SK-MEL-5 (cell line): ENCODE measurements at regions not wholly inside any gene's neighbourhood (a gene's known extent, or its start where the extent isn't known, plus 50 kb on each side); places are given as distances from the start of the nearest gene placed in this dataset.
"Not testable (repeated sequence)": the region's sequence is repeated elsewhere in the genome, so short reads cannot be mapped to it uniquely, and the experiment has no call there.

Experiments used
- DNase-seq: peaks from one replicate; pipeline ENCODE4 v3.0.0-alpha.2; 2016; ENCODE audit warnings: low read depth, low spot score
- in situ Hi-C: cut with HindIII; loops from 2 replicates; pipeline ENCODE4 v1.10.0; 2016; ENCODE audit warnings: low sequenced_read_pairs, high pct_unique_total_duplicates, low pct_unique_long_range_greater_than_20kb

DNA sequence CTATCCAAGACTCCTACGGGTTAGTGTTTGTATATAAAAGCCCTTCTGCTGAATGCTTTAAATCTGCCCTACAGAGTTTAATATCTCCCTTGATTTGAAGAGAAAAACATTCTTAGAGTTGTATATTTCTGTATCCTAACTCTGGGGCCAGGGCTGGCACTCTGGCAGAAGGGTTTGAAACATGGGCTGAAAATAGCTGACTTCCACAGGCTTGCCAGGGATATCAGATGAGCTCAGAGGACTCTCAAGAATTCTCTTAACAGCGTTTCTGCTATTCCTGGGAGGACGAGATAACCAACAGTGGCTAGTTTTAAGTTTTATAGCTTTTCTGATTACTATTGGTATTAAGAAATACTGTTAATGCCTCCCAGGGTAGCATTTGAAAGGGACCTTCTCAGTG, 127.5 kb downstream of the LIG4 start:
- DNase-seq: no peak
- in situ Hi-C loops: no loop called here

DNA sequence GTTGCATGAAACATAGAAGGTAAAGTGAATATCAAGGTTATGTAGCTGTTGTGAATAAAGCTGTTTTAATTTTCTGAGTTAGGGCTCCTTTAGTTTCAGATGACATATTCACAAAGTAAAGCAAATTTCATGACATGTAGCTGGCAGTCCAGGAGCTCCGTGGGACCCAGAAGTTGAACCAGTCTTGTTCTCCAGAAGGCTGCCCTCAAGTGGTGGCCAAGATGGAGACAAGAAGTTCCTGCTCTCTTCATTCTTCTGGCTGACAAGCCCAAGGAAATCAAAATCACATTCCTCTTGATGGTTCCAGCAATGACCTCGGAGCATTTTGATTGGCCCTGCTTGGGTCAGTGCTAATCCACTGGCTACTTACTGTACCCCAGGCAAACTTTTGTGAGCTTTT, 128.7 kb downstream of the LIG4 start:
- peak; percentile 50 for DNase-seq
- in situ Hi-C loops: no loop called here

DNA sequence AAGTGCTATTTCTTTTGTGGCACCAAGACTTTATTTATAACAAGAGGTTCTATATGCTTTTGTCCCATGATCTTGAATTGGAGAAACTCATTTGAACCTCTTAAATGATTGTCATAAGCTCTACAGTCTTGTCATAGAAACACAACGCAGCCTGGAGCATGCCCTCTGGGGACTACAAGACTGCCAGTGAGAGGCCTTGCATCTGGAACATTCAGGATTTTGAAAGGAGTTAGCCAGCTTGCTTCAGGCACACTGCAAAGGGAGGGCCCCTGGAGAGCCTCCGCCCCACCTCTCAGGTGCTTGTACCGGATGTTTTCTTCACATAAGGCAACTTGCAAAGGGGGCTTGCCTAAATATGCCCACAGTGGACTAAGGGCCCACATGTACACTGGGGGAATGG, 130.5 kb downstream of the LIG4 start:
- DNase-seq: no peak
- in situ Hi-C loops: no loop called here

DNA sequence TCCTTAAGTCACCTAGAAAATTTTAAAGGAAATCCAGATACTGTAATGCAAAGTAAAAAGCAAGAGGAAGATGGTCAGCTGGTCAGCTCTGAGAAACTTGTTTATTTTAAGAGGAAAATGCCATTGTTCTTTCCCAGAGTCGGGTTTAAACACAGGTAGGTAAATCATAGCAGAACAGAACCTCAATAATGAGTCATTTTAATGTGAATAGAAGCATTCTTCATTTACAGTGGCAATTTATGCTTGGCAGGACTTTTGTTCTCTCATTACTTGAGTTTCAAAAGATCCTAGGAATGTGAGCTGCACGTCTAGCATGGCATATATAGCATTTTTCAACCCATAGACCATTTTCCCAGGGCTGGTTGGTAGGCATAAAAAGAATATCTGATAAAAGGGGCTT, 132.3 kb downstream of the LIG4 start:
- no peak for DNase-seq
- in situ Hi-C loops: no loop called here

DNA sequence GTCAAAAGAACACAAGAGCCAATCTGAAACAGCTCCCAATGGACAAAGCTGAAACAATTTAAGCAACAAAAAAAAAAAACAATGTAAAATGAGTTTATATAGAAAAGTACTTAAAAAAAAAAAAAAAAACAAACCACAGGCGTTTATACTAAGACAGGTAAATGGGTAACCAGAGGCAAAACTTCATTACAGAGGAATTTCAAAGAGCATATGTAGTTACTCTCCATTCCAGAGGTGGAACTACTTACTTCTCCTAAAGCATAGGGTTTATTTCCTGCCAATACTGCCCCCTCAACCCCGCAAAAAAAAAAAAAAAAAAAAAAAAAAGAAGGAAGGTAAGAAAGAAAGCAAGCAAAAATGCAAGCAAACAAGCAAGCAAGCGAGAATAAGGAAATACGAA, 132.9 kb downstream of the LIG4 start:
- in situ Hi-C loops: no loop called here
- no peak for DNase-seq

DNA sequence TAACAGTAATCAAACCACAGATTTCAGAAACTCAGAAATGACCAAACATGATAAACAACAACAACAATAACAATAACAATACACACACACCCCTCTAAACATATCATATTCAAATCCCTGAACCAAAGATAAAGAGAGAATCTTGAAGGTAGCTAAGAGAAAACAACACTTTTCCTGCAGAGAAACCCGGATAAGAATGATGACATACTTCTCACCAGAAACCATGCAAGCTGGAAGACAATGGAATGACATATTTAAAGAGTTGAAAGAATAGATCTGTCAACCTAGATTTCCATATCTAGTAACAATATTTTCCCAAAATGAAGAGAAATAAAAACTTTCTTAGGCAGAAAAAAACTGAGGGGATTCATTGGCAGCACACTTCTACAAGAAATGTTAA, 138.1 kb downstream of the LIG4 start:
- DNase-seq: no peak
- in situ Hi-C loops: no loop called here

DNA sequence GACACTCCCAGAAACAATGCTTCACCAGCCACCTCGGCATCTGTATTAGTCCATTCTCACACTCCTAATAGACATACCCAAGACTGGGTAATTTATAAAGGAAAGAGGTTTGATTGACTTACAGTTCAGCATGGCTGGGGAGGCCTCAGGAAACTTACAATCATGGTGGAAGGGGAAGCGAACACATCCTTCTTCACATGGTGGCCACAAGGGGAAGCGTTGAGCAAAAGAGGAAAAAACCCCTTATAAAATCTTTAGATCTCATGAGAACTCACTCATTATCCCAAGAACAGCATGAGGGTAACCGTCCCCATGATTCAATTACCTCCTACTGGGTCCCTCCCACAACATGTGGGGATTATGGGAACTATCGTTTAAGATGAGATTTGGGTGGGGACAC, 140.9 kb downstream of the LIG4 start:
- in situ Hi-C loops, DNase-seq: not testable (repeated sequence)

DNA sequence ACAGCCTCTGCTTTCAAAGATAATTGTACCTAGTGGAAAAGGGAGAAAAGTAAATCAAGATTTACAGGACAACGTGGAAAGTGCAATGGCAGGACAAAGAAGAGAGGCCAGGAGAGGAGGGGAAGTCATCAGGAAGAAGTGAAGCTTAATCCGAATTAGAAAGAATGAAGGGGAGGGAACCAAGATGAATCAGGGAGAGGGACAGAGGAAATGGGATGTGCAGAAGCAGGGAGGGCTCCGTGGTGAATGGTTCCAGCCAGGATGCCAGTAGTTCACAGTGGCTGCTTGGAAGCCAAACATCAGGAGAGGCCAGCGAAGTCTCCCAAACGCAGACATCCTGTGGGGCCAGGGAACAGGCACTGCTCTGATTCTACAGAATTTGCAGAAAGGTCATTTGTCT, 144.4 kb downstream of the LIG4 start:
- no peak for DNase-seq
- in situ Hi-C loops: no loop called here

DNA sequence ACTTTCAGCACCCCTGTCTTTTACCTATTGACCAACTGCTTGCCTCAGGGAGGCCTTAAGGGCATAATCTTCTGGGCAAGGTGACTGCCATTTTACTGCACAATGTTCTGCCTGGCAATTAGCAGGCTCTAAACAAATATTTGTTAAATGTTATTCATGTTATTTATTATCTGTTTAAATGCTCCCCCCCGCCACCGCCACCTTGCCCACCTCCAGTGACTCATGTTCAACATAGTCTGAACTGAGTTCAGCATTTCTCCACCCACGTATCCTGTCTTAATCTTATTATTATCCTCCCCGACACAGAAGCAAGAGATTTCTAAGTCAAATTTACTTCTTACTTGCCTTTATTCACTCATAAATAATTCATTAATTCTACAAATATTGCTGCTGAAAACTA, 144.8 kb downstream of the LIG4 start:
- no peak for DNase-seq
- in situ Hi-C loops: no loop called here

DNA sequence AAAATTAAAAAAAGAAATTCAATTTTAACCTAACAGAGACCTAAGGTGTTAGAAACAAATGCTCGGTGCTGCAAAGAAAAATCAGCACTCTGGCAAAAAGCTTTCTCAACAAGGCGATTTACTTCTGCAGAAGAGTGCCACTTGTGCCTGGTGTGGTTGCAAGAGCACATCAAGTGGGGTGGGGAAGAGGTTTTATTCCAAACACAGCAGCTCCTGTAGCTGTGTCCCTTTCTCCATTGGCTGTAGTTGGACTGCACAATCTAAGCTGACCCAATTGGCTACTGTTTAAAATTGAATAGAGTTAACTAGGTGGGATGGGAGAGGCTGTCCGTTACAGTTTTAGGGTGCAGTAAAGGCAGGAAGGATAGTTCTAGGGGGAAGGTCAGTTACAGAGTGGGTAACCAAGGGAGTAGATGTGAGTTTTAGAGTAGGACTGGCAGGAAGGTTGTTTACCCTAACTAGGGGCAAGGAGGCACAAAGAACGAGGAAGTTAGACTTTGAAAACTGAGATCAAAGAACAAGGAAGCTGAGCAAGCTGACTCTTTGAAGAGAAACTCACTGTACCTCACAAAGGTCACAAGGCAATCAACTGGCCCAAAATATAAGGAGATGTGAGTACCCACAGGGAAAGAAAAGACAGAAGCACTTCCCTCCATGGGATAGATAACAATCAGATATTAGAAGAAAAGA, 145.7 kb downstream of the LIG4 start:
- in situ Hi-C loops: no loop called here
- DNase-seq: no peak

DNA sequence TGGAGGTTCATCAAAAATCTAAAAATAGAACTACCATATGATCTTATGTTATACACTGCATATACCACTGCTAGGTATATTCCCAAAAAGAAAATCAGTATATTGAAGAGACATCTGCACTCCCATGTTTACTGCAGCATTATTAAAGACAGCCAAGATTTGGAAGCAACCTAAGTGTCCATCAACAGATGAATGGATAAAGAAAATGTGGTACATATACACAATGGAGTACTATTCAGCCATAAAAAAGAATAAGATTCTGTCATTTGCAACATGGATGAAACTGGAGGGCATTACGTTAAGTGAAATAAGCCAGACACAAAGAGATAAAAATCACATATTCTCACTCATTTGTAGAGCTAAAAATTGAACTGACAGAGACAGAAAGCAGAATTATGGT, 151.0 kb downstream of the LIG4 start:
- in situ Hi-C loops, DNase-seq: not testable (repeated sequence)

DNA sequence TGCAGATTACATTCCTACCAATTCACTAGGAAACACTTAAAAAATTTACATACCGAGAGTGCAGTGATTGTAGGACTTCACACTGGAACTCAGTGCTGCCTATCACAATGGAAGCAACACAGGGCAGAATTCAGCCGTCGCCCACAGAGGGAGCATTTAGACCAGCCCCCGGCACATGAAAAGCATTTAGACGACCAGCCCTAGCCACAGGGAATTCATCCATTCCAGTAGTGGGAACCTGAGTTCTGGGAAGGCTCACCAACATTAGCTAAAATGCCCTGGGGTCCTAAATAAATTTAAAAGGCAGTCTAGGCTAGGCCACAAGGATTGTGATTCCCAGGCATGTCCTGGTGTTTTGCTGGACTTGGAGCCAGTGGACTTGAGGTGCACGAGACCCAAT, 155.2 kb downstream of the LIG4 start:
- in situ Hi-C loops: no loop called here
- DNase-seq: no peak

DNA sequence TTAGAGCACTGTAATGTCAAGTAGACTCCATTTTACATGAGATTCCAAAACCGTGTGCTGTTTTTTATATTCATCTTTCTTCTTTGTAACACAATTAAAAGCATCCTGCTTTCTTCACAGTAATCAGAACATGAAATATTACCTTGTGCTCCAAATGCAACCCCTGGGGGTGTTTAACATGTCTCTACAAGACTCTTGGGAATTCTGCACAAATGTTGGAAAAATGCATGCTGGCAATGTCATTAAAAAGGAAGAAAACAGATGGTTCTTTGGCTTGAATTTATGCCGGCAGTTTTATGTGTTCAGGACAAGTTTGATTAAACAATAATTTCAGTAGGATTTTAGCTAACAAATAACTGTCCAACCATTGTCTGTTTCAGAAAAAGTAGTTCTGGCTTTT, 159.1 kb downstream of the LIG4 start:
- in situ Hi-C loops: no loop called here
- no peak for DNase-seq

DNA sequence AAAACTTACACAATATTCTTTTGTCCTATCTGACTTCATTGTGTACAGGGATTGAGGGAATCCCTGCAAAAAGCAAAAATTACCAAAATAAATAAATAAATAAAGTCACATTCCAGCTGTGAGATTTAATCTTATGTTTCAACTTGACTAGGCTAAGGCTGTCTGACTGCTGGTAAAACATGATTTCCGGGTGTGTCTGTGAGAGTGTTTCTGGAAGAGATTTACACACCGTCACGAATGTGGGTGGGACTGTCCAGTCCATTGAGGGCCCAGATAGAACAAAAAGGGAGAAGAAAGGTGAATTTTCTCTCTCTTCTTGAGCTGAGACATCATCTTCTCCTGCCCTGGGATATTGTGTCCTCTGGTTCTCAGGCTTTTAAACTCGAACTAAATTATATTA, 166.1 kb downstream of the LIG4 start:
- DNase-seq: no peak
- in situ Hi-C loops: no loop called here

DNA sequence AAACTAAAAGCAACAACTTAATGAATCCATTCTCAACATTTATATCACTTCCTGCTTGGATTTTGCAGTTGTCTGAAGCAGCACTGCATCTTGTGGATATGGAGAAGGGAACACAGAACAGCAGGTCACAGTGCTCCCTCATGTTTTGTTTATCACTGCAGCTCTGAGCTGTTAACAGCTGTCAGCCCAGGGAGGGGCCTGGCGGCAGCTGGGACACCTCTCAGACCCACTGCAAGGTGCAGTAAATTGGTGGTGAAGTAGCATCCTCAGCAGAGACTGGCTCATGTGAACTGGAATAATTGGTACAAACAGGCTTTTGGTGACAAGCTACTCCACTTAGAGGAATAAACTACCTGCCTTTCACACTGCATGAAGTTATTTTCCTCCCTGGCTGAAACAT, 170.4 kb downstream of the LIG4 start:
- in situ Hi-C loops: no loop called here
- no peak for DNase-seq

DNA sequence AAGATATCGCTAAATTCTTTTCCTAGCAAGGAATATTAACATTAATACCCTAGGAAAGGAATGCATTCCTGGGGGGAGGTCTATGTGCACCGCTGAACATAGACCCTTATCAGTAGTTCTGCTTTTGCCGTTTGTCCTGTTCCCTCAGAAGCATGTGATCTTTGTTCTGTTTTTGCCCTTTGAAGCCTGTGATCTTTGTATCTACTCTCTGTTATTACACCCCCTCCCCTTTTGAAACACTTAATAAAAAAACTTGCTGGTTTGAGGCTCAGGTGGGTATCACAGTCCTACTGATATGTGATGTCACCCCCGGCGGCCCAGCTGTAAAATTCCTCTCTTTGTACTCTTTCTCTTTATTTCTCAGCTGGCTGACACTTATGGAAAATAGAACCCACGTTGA, 172.5 kb downstream of the LIG4 start:
- DNase-seq, in situ Hi-C loops: not testable (repeated sequence)

DNA sequence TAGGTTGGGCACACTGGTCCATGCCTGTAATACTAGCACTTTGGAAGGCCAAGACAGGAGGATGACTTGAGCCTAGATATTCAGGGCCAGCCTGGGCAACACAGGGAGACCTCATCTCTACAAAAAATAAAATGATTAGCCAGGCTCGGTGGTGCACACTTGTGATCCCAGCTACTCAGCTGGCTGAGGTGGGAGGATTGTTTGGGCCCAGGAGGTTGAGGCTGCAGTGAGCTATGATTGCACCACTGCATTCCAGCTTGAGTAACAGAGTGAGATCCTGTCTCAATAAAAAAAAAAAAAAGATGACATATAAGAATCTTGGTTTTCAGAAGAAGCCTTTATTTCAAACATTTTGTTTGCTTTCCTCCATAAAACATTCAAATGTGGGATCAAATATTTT, 178.0 kb downstream of the LIG4 start:
- in situ Hi-C loops: no loop called here
- DNase-seq: no peak

DNA sequence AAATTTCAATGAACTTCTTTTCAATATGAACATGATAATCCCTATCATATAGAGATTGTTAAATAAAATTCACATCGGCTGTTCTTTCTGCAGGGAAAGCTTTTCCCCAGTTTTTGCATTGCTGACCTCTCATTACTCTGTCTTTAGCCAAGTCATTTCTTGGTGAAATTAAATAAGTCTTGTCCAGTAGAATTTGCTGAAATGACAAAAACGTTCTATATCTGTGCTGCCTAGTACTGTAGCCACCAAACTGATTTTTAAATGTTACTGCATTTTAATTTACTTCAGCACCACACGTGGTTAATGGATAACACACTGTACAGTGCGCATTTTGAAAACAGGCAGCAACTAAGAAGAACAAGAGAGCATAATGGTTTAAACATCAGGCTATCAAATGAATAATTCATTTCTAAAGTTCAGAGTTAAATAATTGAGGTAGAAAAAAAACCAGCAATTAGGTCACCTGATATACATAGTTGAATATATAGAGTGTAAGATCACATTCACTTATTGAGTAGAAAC, 178.9 kb downstream of the LIG4 start:
- in situ Hi-C loops: no loop called here
- no peak for DNase-seq

DNA sequence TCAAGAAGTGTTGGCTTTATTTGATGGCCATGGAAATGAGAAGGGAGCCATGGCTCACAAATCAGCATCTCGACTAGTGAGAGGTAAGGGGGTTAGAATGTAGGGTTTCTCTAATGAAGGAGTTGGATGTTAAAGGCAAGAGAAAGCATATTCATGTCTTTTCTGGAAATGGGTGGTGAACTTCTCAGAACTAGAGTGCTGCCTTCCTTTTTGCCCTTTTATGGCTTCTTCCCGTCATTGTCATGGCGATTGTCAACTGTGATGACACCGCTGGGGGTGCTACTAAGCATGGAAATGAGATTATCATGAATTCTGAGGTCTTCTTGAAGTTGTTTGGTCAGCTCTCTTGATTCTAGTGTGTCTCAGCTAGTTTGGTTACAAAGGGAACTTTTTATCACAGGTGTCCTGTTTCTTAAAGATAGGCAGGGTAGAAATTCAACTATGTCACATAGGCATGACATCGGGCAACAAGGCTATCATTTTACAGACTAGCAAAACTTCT, 180.4 kb downstream of the LIG4 start:
- in situ Hi-C loops: no loop called here
- no peak for DNase-seq
